ENCODE measurements at regions not wholly inside any gene's neighbourhood (a gene's known extent, or its start where the extent isn't known, plus 50 kb on each side); places are given as distances from the start of the nearest gene placed in this dataset.

- H2BK20ac ChIP-seq (ENCODE audit: low read length) = no peak overlapping the region
Measured at GRCh38 chr13:44627441-44627840, 51.3 kb upstream of the TSC22D1 start.

More at GRCh38 chr13:44627441-44627840, 51.3 kb upstream of the TSC22D1 start:
- Histone ChIP-seq H3K4me1 (replicated peaks in 1 of 4; ENCODE audit: control insufficient read depth in 3 of 4, insufficient read depth in 4 of 4, low read length in 3 of 4) (no peaks in the 10 kb centered on the region), H3K36me3 (ENCODE audit: control insufficient read depth in 2 of 4, insufficient read depth in 4 of 4, low read length in 3 of 4) (no peaks in the 10 kb centered on the region), H3K23ac (ENCODE audit: insufficient read length) (no peak overlapping the region), H3K18ac (ENCODE audit: extremely low read depth, low read length) (no peak overlapping the region), H3K27ac (ENCODE audit: low read depth, low read length) (no peak overlapping the region), H4K8ac (ENCODE audit: extremely low read depth, insufficient read depth, low read length) (no peak overlapping the region), H3K79me2 (ENCODE audit: control insufficient read depth in 1 of 2, insufficient read depth in 2 of 2, low read length in 2 of 2) (no peaks in the 10 kb centered on the region), H3K9ac (replicated peaks in 1 of 4; ENCODE audit: extremely low read depth in 1 of 4, low read depth in 3 of 4, low read length in 3 of 4) (no peak overlapping the region), H3K4me3 (ENCODE audit: extremely low read depth in 1 of 4, insufficient read depth in 2 of 4, low read depth in 3 of 4, low read length in 4 of 4) (no peak overlapping the region), H2BK12ac (ENCODE audit: low read depth, low read length) (no peak overlapping the region), H3K79me1 (ENCODE audit: low read depth, low read length) (no peaks in the 10 kb centered on the region), H3K14ac (ENCODE audit: insufficient read length) (no peak overlapping the region), H3K4ac (replicated peaks; ENCODE audit: insufficient read length, low read depth, low read length) (no peak overlapping the region), H2BK120ac (replicated peaks; ENCODE audit: low read depth, low read length) (no peak overlapping the region), H2AK5ac (ENCODE audit: low read depth, low read length) (no peak overlapping the region), H4K20me1 (replicated peaks in 1 of 2; ENCODE audit: control insufficient read depth in 1 of 2, insufficient read depth in 2 of 2, low read length in 2 of 2) (no peaks in the 10 kb centered on the region), H3K27me3 (replicated peaks in 1 of 4; ENCODE audit: control insufficient read depth in 3 of 4, extremely low read depth in 1 of 4, insufficient read depth in 3 of 4, low read length in 3 of 4) (no peaks in the 10 kb centered on the region), H2AFZ (ENCODE audit: low read length) (no peak overlapping the region), H3K4me2 (ENCODE audit: insufficient read depth in 1 of 2, low read depth in 2 of 2, low read length in 2 of 2) (no peak overlapping the region), H3K56ac (replicated peaks; ENCODE audit: insufficient read length, low read depth, low read length) (no peak overlapping the region), H4K91ac (replicated peaks; ENCODE audit: insufficient read length, low read length) (no peak overlapping the region), H2BK5ac (ENCODE audit: low read depth, low read length) (no peak overlapping the region), H3K23me2 (ENCODE audit: low read depth, low read length) (no peaks in the 10 kb centered on the region), H3K9me3 (ENCODE audit: insufficient read depth in 2 of 2, low read depth in 1 of 2, low read length in 1 of 2) (no peaks in the 10 kb centered on the region), H2BK15ac (ENCODE audit: low read length) (no peak overlapping the region), H4K5ac (ENCODE audit: insufficient read length, low read depth, low read length) (no peak overlapping the region)
- TF ChIP-seq POLR2A (IDR thresholded peaks at IDR 0.05; ENCODE audit: control extremely low read depth in 1 of 2, low read depth in 2 of 2, low read length in 2 of 2) (no peak), RBBP5 (IDR thresholded peaks at IDR 0.05; ENCODE audit: borderline replicate concordance, low read depth, low read length) (no peak), HDAC6 (IDR thresholded peaks at IDR 0.05; ENCODE audit: low read depth, low read length) (no peak), BCL11A (IDR thresholded peaks at IDR 0.05; ENCODE audit: low read depth in 2 of 2, low read length in 2 of 2) (no peak), ASH2L (IDR thresholded peaks at IDR 0.05; ENCODE audit: low read length) (no peak), BRCA1 (IDR thresholded peaks at IDR 0.05; ENCODE audit: low read depth, low read length) (no peak), SP1 (IDR thresholded peaks at IDR 0.05; ENCODE audit: low read depth, low read length) (no peak), SUZ12 (IDR thresholded peaks at IDR 0.05; ENCODE audit: low read length) (no peak), SRF (IDR thresholded peaks at IDR 0.05; ENCODE audit: low read depth, low read length) (no peak), EZH2 (IDR thresholded peaks at IDR 0.05; ENCODE audit: low read depth, low read length, severe bottlenecking) (no peak), CREB1 (IDR thresholded peaks at IDR 0.05) (no peak), JUND (IDR thresholded peaks at IDR 0.05; ENCODE audit: low read length) (no peak), CHD1 (IDR thresholded peaks at IDR 0.05; ENCODE audit: low read depth, low read length) (no peak), SP4 (IDR thresholded peaks at IDR 0.05; ENCODE audit: low read length) (no peak), SP2 (IDR thresholded peaks at IDR 0.05; ENCODE audit: low read length) (no peak), PHF8 (conservative IDR thresholded peaks at IDR 0.05; ENCODE audit: low read depth, low read length) (no peak), EGR1 (IDR thresholded peaks at IDR 0.05; ENCODE audit: borderline replicate concordance, low read depth, low read length) (no peak)
- WGBS, 2 experiments (ENCODE audit: extremely low coverage in 1 of 2, insufficient coverage in 1 of 2, insufficient read length in 1 of 2, insufficient replicate concordance in 2 of 2, low coverage in 1 of 2, low lambda C conversion rate in 2 of 2, missing lambda C conversion rate in 1 of 2) = 92% methylated on average over 2 of the region's 2 CpGs; no CpG with 5 or more reads in 1 of the 2 experiments
- no peak for FAIRE-seq
- ChIA-PET CTCF (ENCODE audit: partially characterized antibody) (no interaction called here), POLR2A (ENCODE audit: partially characterized antibody) (interaction anchor here (0.6 kb wide), 1 partner anchor 157 kb away, joined by 3 read pairs; no protein-coding TSS in a partner anchor)
- no peak for DNase-seq (ENCODE audit: low read depth in 1 of 2, low spot score in 2 of 2)
